Activated CD4-positive, alpha-beta T cell treated with anti-CD3 and anti-CD28 coated beads for 1 hour (primary cell): ENCODE measurements at regions not wholly inside any gene's neighbourhood (a gene's known extent, or its start where the extent isn't known, plus 50 kb on each side); places are given as distances from the start of the nearest gene placed in this dataset.
"Not testable (repeated sequence)": the region's sequence is repeated elsewhere in the genome, so short reads cannot be mapped to it uniquely, and the experiment has no call there.

Experiments
- DNase-seq: peaks from one replicate; pipeline ENCODE4 v3.0.0-alpha.2; 2020

DNA sequence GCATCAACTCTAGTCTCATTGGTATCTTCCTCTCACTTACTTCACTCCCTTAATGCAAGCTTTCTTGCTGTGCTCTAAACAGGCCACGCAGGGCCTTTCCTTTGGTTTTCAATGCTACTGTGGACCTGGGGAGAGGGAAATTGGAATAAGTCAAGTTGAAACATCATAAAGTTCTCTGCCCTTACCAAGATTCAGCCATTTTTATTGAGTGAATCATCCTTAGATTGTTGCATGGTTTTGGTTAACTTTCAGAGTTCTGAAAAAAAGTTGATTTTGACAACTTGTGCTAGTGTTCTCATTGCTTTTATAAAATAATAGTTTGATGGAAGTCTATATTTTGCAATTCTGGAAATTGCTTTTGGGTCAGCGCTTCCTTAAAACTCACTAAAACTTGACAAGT, 852.8 kb upstream of the ACVR2A start:
- DNase-seq: no peak

- no peak for DNase-seq
Measured at GRCh38 chr2:146990311-146991054, 854.3 kb upstream of the ACVR2A start.

- DNase-seq: no peak
Measured at GRCh38 chr2:146989741-146990140, 855.1 kb upstream of the ACVR2A start.

- no peak for DNase-seq
Measured at GRCh38 chr2:146987996-146988395, 856.8 kb upstream of the ACVR2A start.

- DNase-seq: no peak
Measured at GRCh38 chr2:146986161-146986560, 858.7 kb upstream of the ACVR2A start.

DNA sequence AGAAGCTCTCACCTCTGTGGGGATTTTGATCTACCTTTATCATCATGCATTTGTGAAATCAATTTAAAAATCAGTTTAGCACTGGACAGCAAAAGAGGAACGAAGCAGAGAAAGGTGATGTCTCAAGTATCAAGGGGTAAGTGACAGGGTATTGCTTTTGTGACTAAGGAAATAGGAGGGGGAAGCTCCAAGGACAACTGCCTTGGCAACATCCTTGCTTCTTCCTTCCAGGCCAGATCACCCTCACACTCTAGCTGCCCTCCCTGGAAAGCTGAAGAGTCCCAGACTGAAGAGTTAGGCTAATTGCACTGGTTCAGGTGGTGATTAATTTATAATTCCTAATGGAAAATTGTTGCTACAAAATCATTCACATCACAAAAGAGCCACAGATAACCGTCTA, 859.1 kb upstream of the ACVR2A start:
- DNase-seq: no peak

GRCh38 chr2:146984014-146984413, 860.8 kb upstream of the ACVR2A start:
- DNase-seq: no peak

DNA sequence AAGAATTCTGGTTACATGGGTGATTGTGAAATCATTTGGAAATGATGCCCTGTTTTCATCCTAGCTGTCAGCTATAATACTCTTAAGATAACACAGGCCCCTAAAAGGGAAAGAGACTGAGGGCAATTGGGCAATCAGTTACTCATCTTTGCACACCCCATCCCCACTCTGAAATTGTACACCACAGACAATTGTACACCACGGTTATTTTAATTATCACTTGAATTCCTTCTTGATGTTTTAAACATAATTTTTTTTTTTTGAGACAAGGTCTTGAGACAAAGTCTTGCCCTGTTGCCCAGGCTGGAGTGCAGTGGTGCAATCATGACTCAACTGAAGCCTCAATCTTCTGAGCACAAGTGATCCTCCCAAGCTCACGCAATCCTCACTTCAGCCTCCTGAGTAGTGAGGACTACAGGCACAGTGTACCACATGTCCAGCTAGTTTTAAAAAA, 862.4 kb upstream of the ACVR2A start:
- DNase-seq: no peak

- no peak for DNase-seq
Measured at GRCh38 chr2:146981921-146982320, 862.9 kb upstream of the ACVR2A start.

- no peak for DNase-seq
Measured at GRCh38 chr2:146979746-146980145, 865.1 kb upstream of the ACVR2A start.

GRCh38 chr2:146978577-146979555, 866.0 kb upstream of the ACVR2A start:
- no peak for DNase-seq

GRCh38 chr2:146970981-146971380, 873.8 kb upstream of the ACVR2A start:
- not testable (repeated sequence) for DNase-seq

DNA sequence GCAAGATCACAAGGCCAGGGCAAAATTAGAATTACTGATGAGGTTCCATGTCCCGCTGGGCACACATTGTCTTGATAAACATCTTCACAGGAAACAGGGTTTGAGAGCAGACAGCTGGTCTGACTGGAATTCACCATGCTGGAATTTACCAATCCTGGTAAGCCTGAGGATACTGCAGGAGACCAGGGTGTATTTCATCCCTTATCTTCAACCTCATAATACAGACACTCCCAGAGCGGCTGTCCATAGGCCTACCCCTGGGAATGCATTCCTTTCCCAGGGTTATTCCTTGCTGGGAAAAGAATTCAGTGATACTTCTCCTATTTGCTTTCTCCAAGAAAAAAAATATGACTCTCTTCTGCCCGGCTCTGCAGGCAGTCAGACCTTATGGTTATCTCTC, 875.1 kb upstream of the ACVR2A start:
- not testable (repeated sequence) for DNase-seq

DNA sequence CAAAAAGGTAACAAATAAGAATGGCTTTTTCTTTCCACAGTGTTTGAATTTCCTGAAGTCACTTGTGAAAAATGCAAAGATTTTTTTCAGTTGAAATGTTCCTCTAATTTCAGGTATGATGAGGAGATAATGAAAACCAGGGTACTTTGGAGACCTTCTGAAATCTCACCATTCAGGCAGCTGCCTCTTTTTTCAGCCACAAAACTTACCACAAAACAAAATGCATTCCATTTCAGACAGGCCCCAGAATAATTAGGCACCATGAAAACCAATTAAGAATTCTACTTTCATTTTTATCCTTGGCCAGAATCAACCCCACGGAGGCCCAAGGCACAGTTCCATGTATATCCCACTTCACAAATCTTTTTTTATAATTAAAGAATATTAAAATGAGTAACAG, 880.3 kb upstream of the ACVR2A start:
- DNase-seq: no peak

- DNase-seq: no peak
Measured at GRCh38 chr2:146954544-146954943, 890.3 kb upstream of the ACVR2A start.

GRCh38 chr2:146952696-146953095, 892.1 kb upstream of the ACVR2A start:
- no peak for DNase-seq

- no peak for DNase-seq
Measured at GRCh38 chr2:146950911-146951310, 893.9 kb upstream of the ACVR2A start.

DNA sequence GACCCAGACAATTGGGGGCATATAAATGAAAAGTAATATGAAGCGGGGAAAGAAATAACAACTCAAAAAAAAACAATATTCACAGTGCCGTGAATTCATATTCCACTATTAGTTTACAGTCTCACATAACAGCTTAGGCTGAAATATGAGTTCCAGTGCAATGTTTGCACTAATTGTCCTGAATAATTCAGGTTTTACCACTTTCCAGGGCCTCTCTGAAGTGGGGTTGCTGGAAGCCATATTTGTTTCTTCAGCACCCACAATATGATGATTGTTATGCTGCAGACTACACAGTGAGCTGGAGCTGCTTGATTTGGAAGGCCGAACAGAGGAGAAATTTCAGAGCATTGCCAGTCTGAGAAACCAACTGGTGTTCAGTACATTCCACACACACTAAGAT, 894.5 kb upstream of the ACVR2A start:
- DNase-seq: no peak

DNA sequence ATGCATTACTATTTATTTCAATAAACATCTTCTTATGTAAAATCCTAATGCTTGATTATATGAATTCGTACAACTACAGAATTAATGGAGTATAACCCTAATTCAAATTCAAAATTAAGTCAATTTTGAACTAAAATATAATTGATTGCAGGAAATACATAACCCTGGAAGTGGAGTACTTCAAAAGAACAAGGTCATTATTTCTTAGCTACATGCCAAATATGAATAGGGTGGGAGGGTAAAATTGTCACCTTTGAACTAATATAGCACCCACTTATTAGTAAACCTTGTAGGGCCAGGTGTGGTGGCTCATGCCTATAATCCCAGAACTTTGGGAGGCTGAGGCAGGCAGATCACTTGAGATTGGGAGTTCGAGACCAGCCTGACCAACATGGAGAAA, 895.4 kb upstream of the ACVR2A start:
- no peak for DNase-seq

- no peak for DNase-seq
Measured at GRCh38 chr2:146944601-146945000, 900.2 kb upstream of the ACVR2A start.

GRCh38 chr2:146939991-146940685, 904.7 kb upstream of the ACVR2A start:
- DNase-seq: no peak

- DNase-seq: no peak
Measured at GRCh38 chr2:146934921-146935320, 909.9 kb upstream of the ACVR2A start.

DNA sequence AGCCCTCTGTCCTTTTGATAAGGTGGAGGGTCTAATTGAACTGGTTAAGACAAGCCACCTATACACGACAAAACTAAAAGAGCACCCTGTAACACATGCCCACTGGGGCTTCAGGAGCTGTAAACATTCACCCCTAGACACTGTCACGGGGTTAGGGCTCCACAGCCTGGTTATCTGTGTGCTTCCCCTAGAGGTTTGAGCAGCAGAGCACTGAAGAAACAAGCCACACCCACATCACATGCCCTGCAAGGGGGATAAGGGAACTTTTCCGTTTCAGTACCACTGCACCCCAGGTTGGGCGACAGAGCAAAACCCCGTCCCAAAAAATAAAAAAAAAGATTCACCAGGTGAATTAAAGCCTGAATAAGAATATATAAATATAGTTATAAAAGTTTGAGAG, 913.7 kb upstream of the ACVR2A start:
- DNase-seq: no peak
